ENCODE measurements at regions not wholly inside any gene's neighbourhood (a gene's known extent, or its start where the extent isn't known, plus 50 kb on each side); places are given as distances from the start of the nearest gene placed in this dataset.
"Not testable (repeated sequence)": the region's sequence is repeated elsewhere in the genome, so short reads cannot be mapped to it uniquely, and the experiment has no call there.

- H3K27me3 Mint-ChIP-seq (ENCODE audit: insufficient read depth, unreplicated experiment): peaks cover 5% of the 10 kb centered on the region
- no peaks in the 10 kb centered on the region for H3K36me3 Mint-ChIP-seq (ENCODE audit: insufficient read depth, unreplicated experiment)
- no peak overlapping the region for H3K27ac Mint-ChIP-seq (ENCODE audit: unreplicated experiment)
- TF ChIP-seq CTCF (IDR thresholded peaks at IDR 0.05; ENCODE audit: insufficient read depth in 1 of 2, low read depth in 1 of 2, low read length in 1 of 2, severe bottlenecking in 1 of 2, unreplicated experiment in 1 of 2): no peak
- no peak overlapping the region for H3K4me3 Mint-ChIP-seq (ENCODE audit: unreplicated experiment)
- Histone ChIP-seq H3K4me3 (ENCODE audit: low read depth, low read length) (no peak overlapping the region), H3K9me3 (no peaks in the 10 kb centered on the region), H3K27me3 (replicated peaks; ENCODE audit: control insufficient read depth, insufficient read depth, low read length) (no peaks in the 10 kb centered on the region), H3K36me3 (ENCODE audit: control insufficient read depth, insufficient read depth, low read length) (no peaks in the 10 kb centered on the region), H3K4me1 (no peaks in the 10 kb centered on the region)
- DNase-seq: no peak
- no peaks in the 10 kb centered on the region for H3K4me1 Mint-ChIP-seq (ENCODE audit: low read depth, unreplicated experiment)
- ChIA-PET CTCF (no interaction called here), POLR2A (no interaction called here)
- H3K9me3 Mint-ChIP-seq (ENCODE audit: unreplicated experiment): no peaks in the 10 kb centered on the region
- intact Hi-C loops (cut with micrococcal nuclease; ENCODE audit: unreplicated experiment): no loop called here
- no TSS peak for BruUV-seq (replicated peaks)
Observed at GRCh38 chr21:28473530-28474220, 519.0 kb downstream of the LTN1 start.

- H3K36me3 Mint-ChIP-seq (ENCODE audit: insufficient read depth, unreplicated experiment); H3K27me3 Mint-ChIP-seq (ENCODE audit: insufficient read depth, unreplicated experiment); H3K27me3 ChIP-seq (replicated peaks; ENCODE audit: control insufficient read depth, insufficient read depth, low read length); H3K4me3 ChIP-seq (ENCODE audit: low read depth, low read length); H3K9me3 Mint-ChIP-seq (ENCODE audit: unreplicated experiment); intact Hi-C loops (cut with micrococcal nuclease; ENCODE audit: unreplicated experiment); H3K4me1 Mint-ChIP-seq (ENCODE audit: low read depth, unreplicated experiment); DNase-seq; BruUV-seq (replicated peaks); H3K36me3 ChIP-seq (ENCODE audit: control insufficient read depth, insufficient read depth, low read length); H3K27ac Mint-ChIP-seq (ENCODE audit: unreplicated experiment); H3K4me1 ChIP-seq; CTCF ChIA-PET; H3K4me3 Mint-ChIP-seq (ENCODE audit: unreplicated experiment); POLR2A ChIA-PET; H3K9me3 ChIP-seq: not testable (repeated sequence)
Observed at GRCh38 chr21:28472543-28472942, 520.1 kb downstream of the LTN1 start.

- no peak overlapping the region for H3K4me3 ChIP-seq (ENCODE audit: low read depth, low read length)
- ChIA-PET CTCF (no interaction called here), POLR2A (no interaction called here)
- H3K4me1 Mint-ChIP-seq (ENCODE audit: low read depth, unreplicated experiment): no peaks in the 10 kb centered on the region
- no peak overlapping the region for H3K27ac Mint-ChIP-seq (ENCODE audit: unreplicated experiment)
- no peaks in the 10 kb centered on the region for H3K9me3 Mint-ChIP-seq (ENCODE audit: unreplicated experiment)
- no peaks in the 10 kb centered on the region for H3K36me3 Mint-ChIP-seq (ENCODE audit: insufficient read depth, unreplicated experiment)
- no TSS peak for BruUV-seq (replicated peaks)
- no peaks in the 10 kb centered on the region for H3K4me1 ChIP-seq
- 0 out of 2 replicates have a peak, but pooled peaks cover 3% of the 10 kb centered on the region for H3K9me3 ChIP-seq
- no peak overlapping the region for H3K4me3 Mint-ChIP-seq (ENCODE audit: unreplicated experiment)
- H3K27me3 Mint-ChIP-seq (ENCODE audit: insufficient read depth, unreplicated experiment): peaks cover 4% of the 10 kb centered on the region
- TF ChIP-seq CTCF (IDR thresholded peaks at IDR 0.05; ENCODE audit: insufficient read depth in 1 of 2, low read depth in 1 of 2, low read length in 1 of 2, severe bottlenecking in 1 of 2, unreplicated experiment in 1 of 2): no peak
- H3K27me3 ChIP-seq (replicated peaks; ENCODE audit: control insufficient read depth, insufficient read depth, low read length): no peaks in the 10 kb centered on the region
- DNase-seq: no peak
- H3K36me3 ChIP-seq (ENCODE audit: control insufficient read depth, insufficient read depth, low read length): no peaks in the 10 kb centered on the region
- intact Hi-C loops (cut with micrococcal nuclease; ENCODE audit: unreplicated experiment): no loop called here
Observed at GRCh38 chr21:28464988-28465387, 527.7 kb downstream of the LTN1 start.

GRCh38 chr21:28464095-28464494 lies 528.6 kb downstream of the LTN1 start:
- Histone ChIP-seq H3K9me3 (0 out of 2 replicates have a peak, but pooled peaks cover 3% of the 10 kb centered on the region), H3K27me3 (replicated peaks; ENCODE audit: control insufficient read depth, insufficient read depth, low read length) (no peaks in the 10 kb centered on the region), H3K4me1 (no peaks in the 10 kb centered on the region), H3K36me3 (ENCODE audit: control insufficient read depth, insufficient read depth, low read length) (no peaks in the 10 kb centered on the region), H3K4me3 (ENCODE audit: low read depth, low read length) (no peak overlapping the region)
- no peak overlapping the region for H3K4me3 Mint-ChIP-seq (ENCODE audit: unreplicated experiment)
- no peak overlapping the region for H3K27ac Mint-ChIP-seq (ENCODE audit: unreplicated experiment)
- intact Hi-C loops (cut with micrococcal nuclease; ENCODE audit: unreplicated experiment): no loop called here
- H3K4me1 Mint-ChIP-seq (ENCODE audit: low read depth, unreplicated experiment): no peaks in the 10 kb centered on the region
- DNase-seq: no peak
- no peak for TF ChIP-seq CTCF (IDR thresholded peaks at IDR 0.05; ENCODE audit: insufficient read depth in 1 of 2, low read depth in 1 of 2, low read length in 1 of 2, severe bottlenecking in 1 of 2, unreplicated experiment in 1 of 2)
- H3K27me3 Mint-ChIP-seq (ENCODE audit: insufficient read depth, unreplicated experiment): no peaks in the 10 kb centered on the region
- ChIA-PET POLR2A (no interaction called here), CTCF (no interaction called here)
- H3K9me3 Mint-ChIP-seq (ENCODE audit: unreplicated experiment): no peaks in the 10 kb centered on the region
- no peaks in the 10 kb centered on the region for H3K36me3 Mint-ChIP-seq (ENCODE audit: insufficient read depth, unreplicated experiment)
- BruUV-seq (replicated peaks): no TSS peak

All from Caco-2 (cell line).